Endothelial cell of umbilical vein (primary cell): ENCODE measurements at regions not wholly inside any gene's neighbourhood (a gene's known extent, or its start where the extent isn't known, plus 50 kb on each side); places are given as distances from the start of the nearest gene placed in this dataset.

Experiments used
- BruUV-seq: library from RNA; stranded (reverse); fragments of 400-500 nt; replicated peaks from 2 replicates; lab custom pipeline; 2021; lab: Mats Ljungman, UMichigan
- CTCF ChIA-PET: fragments of 300-600, 350-600 bp; sonication (Branson Sonifier 250); formaldehyde crosslinking; loops from one replicate; lab custom pipeline; 2021; ENCODE audit warnings: antibody characterized with exemption, inconsistent platforms; lab: Charles Lee
- POLR2A ChIA-PET: fragments of 300-600, 350-600 bp; sonication (Branson Sonifier 250); formaldehyde crosslinking; loops from one replicate; lab custom pipeline; 2021; ENCODE audit warnings: antibody characterized with exemption, inconsistent platforms; lab: Charles Lee
- DNase-seq: peaks from one replicate; pipeline ENCODE4 v3.0.0-alpha.2; 2011; ENCODE audit warnings: low read depth, low spot score
- FAIRE-seq: peaks from 2 replicates; lab custom pipeline; 2011; peaks lifted over from hg19 to GRCh38; lab: Jason Lieb, UNC
- H2AFZ ChIP-seq: 2 replicates; pipeline ENCODE4 v1.6.0; 2012; ENCODE audit warnings: low read depth, low read length, control low read depth, inconsistent platforms
- H3K27ac ChIP-seq: 2 replicates; pipeline ENCODE4 v1.5.1; 2011; ENCODE audit warnings: low read depth, mild to moderate bottlenecking, control low read depth, low read length, moderate library complexity; ENCODE audit not compliant: insufficient read depth
- H3K27me3 ChIP-seq, 2 experiments: 2 replicates each; pipeline versions ENCODE4 v1.6.0 to v1.6.1; 2011; ENCODE audit warnings: low read length in 2 of 2, mixed read lengths in 1 of 2; ENCODE audit not compliant: control insufficient read depth in 2 of 2, insufficient read depth in 2 of 2
- H3K36me3 ChIP-seq, 2 experiments: 2 replicates in 1 of 2; 3 replicates in 1 of 2; pipeline ENCODE4 v1.5.1; 2011; ENCODE audit warnings: low read length in 2 of 2, mild to moderate bottlenecking in 1 of 2, moderate library complexity in 1 of 2; ENCODE audit not compliant: control insufficient read depth in 2 of 2, insufficient read depth in 2 of 2; ENCODE audit errors: extremely low read depth in 1 of 2
- H3K4me1 ChIP-seq: 3 replicates; pipeline ENCODE4 v1.5.1; 2011; ENCODE audit warnings: mild to moderate bottlenecking, low read length; ENCODE audit not compliant: control insufficient read depth, insufficient read depth; ENCODE audit errors: extremely low read depth
- H3K4me2 ChIP-seq: 2 replicates; pipeline ENCODE4 v1.6.1; 2011; ENCODE audit warnings: low read length, control low read depth, mixed read lengths; ENCODE audit not compliant: insufficient read depth
- H3K4me3 ChIP-seq, 3 experiments: fragments of 200-600 bp in 1 of 3; sonication (generic), shearing (Covaris generic) in 1 of 3; replicated peaks in 1 of 3; 2 replicates each; pipeline ENCODE4 v1.5.1; 2011 to 2016; ENCODE audit warnings: control low read depth in 3 of 3, low read length in 3 of 3, mild to moderate bottlenecking in 2 of 3, inconsistent platforms in 1 of 3, low read depth in 1 of 3, moderate library complexity in 1 of 3; ENCODE audit not compliant: insufficient read depth in 1 of 3
- H3K79me2 ChIP-seq: 2 replicates; pipeline ENCODE4 v1.6.0; 2012; ENCODE audit warnings: low read length, inconsistent platforms; ENCODE audit not compliant: control insufficient read depth, insufficient read depth
- H3K9ac ChIP-seq: replicated peaks from 2 replicates; pipeline ENCODE3; 2011; ENCODE audit warnings: low read length, control low read depth; ENCODE audit not compliant: insufficient read depth; ENCODE audit errors: extremely low read depth
- H3K9me1 ChIP-seq: replicated peaks from 3 replicates; pipeline ENCODE4 v1.6.0; 2011; ENCODE audit warnings: mild to moderate bottlenecking, low read length; ENCODE audit not compliant: control insufficient read depth, insufficient read depth; ENCODE audit errors: extremely low read depth
- H3K9me3 ChIP-seq: replicated peaks from 2 replicates; pipeline ENCODE4 v1.5.1; 2012; ENCODE audit warnings: low read length, inconsistent platforms; ENCODE audit not compliant: control insufficient read depth, insufficient read depth
- H4K20me1 ChIP-seq: replicated peaks from 2 replicates; pipeline ENCODE3; 2011; ENCODE audit warnings: mild to moderate bottlenecking, low read length; ENCODE audit not compliant: control insufficient read depth, insufficient read depth; ENCODE audit errors: extremely low read depth
- GATA2 ChIP-seq: IDR thresholded peaks from 2 replicates; pipeline ENCODE4 v1.7.0; 2011; ENCODE audit warnings: low read depth, mild to moderate bottlenecking, moderate library complexity, mixed read lengths, low read length; ENCODE audit not compliant: insufficient read length, insufficient read depth
- MYC ChIP-seq: IDR thresholded peaks from one replicate; pipeline ENCODE4 v1.6.1; 2011; ENCODE audit warnings: mild to moderate bottlenecking, low read depth, low read length
- POLR2A ChIP-seq: IDR thresholded peaks from 2 replicates; pipeline ENCODE4 v1.6.1; 2012; ENCODE audit warnings: low read depth, mild to moderate bottlenecking, control low read depth, low read length
- POLR2AphosphoS5 ChIP-seq: IDR thresholded peaks from 2 replicates; pipeline ENCODE4 v1.6.1; 2012; ENCODE audit warnings: low read depth, mild to moderate bottlenecking, control low read depth, low read length, moderate library complexity; ENCODE audit not compliant: insufficient read depth
- dilution Hi-C: fragments of 300-500 bp; cut with MboI; formaldehyde crosslinking; loops from one replicate; pipeline ENCODE4 v1.15.0; 2019; ENCODE audit warnings: low sequenced_read_pairs; ENCODE audit not compliant: extremely low pct_ligation_motif_present
- intact Hi-C: fragments of 100-400 bp; cut with micrococcal nuclease; formaldehyde crosslinking; loops from one replicate; pipeline ENCODE4 v1.10.0; 2022

DNA sequence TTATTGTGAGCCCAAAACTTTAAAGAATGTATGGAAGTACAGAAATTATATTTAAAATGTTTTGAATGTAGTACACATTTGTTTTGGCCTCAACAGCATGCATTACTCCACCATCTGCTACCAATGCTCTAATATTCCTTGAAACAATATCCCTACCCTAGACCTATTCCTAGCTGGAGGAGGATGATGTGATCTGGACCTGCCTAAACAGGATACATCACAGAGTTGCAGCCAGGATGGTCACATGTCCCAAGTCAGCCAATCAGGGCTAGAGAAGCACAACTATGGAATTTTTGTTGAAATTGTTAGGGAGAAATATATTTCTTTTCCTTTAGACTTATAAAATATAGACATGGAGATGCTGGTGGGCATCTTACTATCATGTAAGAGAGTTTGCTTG is 623.3 kb upstream of the NR5A2 start:
- Histone ChIP-seq H3K27me3 (peaks cover 0 to 5% of the 10 kb centered on the region in 2 experiments), H3K4me1 (no peaks in the 10 kb centered on the region), H3K4me2 (no peak overlapping the region), H3K4me3 (no peak overlapping the region), H3K27ac (no peak overlapping the region), H3K9ac (no peak overlapping the region), H4K20me1 (no peaks in the 10 kb centered on the region), H2AFZ (no peak overlapping the region), H3K9me1 (no peaks in the 10 kb centered on the region), H3K36me3 (no peaks in the 10 kb centered on the region), H3K9me3 (no peaks in the 10 kb centered on the region), H3K79me2 (no peaks in the 10 kb centered on the region)
- ChIA-PET POLR2A (no interaction called here), CTCF (interaction anchor here (1.2 kb wide), 1 partner anchor 27 kb away, joined by 4 read pairs; no protein-coding TSS in a partner anchor)
- DNase-seq (no peak), FAIRE-seq (peak; percentile 18)
- BruUV-seq: no TSS peak
- TF ChIP-seq MYC: no peak
- TF ChIP-seq POLR2AphosphoS5: no peak
- dilution Hi-C loops: no loop called here
- intact Hi-C loops: no loop called here

DNA sequence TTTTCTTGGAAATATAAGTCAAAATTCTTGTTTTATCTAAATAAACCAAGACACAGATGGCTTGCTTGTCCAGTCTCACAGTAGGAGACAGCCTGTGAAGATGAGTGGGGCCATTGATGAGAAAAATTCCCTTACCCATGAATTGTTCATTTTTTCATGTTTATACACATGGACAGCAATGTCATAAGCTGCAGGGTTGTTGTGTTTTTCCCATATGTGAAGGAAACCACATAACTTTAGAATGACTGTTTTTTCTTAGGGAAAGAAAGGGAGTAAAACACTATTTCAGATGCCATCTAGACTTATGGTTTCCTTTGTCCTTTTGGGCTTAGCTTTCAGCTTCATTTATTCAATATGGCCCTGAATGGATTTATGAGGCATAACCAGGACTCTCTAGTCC is 622.5 kb upstream of the NR5A2 start:
- Histone ChIP-seq H3K27ac (no peak overlapping the region), H3K36me3 (no peaks in the 10 kb centered on the region), H3K27me3 (peaks cover 0 to 5% of the 10 kb centered on the region in 2 experiments), H2AFZ (no peak overlapping the region), H3K9ac (no peak overlapping the region), H3K4me3 (no peak overlapping the region), H3K79me2 (no peaks in the 10 kb centered on the region), H3K9me1 (no peaks in the 10 kb centered on the region), H3K9me3 (no peaks in the 10 kb centered on the region), H4K20me1 (no peaks in the 10 kb centered on the region), H3K4me1 (no peaks in the 10 kb centered on the region), H3K4me2 (no peak overlapping the region)
- ChIA-PET POLR2A (no interaction called here), CTCF (interaction anchor here (1.2 kb wide), 1 partner anchor 16 kb away, joined by 3 read pairs; no protein-coding TSS in a partner anchor)
- no peak for TF ChIP-seq GATA2
- TF ChIP-seq MYC: no peak
- TF ChIP-seq POLR2A: no peak
- no peak for TF ChIP-seq POLR2AphosphoS5
- intact Hi-C loops (no loop called here), dilution Hi-C loops (no loop called here)
- DNase-seq (no peak), FAIRE-seq (no peak)
- no TSS peak for BruUV-seq
